ENCODE measurements at regions not wholly inside any gene's neighbourhood (a gene's known extent, or its start where the extent isn't known, plus 50 kb on each side); places are given as distances from the start of the nearest gene placed in this dataset.

- TF ChIP-seq, protein P1, sequence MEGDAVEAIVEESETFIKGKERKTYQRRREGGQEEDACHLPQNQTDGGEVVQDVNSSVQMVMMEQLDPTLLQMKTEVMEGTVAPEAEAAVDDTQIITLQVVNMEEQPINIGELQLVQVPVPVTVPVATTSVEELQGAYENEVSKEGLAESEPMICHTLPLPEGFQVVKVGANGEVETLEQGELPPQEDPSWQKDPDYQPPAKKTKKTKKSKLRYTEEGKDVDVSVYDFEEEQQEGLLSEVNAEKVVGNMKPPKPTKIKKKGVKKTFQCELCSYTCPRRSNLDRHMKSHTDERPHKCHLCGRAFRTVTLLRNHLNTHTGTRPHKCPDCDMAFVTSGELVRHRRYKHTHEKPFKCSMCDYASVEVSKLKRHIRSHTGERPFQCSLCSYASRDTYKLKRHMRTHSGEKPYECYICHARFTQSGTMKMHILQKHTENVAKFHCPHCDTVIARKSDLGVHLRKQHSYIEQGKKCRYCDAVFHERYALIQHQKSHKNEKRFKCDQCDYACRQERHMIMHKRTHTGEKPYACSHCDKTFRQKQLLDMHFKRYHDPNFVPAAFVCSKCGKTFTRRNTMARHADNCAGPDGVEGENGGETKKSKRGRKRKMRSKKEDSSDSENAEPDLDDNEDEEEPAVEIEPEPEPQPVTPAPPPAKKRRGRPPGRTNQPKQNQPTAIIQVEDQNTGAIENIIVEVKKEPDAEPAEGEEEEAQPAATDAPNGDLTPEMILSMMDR (IDR thresholded peaks at IDR 0.05; ENCODE audit: insufficient read depth, low read length, poor library complexity, severe bottlenecking) = no peak
Measured at GRCh38 chr1:56285554-56286402, 293.6 kb downstream of the PLPP3 start.

DNA sequence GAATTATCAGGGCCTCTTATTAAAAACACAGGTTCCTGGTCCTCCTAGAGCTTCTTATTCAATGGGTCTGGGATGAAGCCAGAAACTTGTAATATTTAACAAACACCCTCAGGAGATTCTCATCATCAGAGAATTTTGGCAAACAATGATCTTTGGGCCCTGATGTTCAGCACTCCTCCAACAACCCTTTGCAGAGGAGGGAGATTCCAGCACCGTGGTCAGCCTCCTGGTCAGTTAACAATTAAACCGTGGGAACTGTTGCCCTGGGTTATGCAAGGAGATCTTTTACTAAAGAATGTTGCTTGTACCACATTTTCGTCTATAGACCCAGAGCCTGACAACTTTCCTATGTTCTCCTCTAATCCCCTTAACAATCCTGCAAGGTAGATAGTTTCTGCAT is 294.4 kb downstream of the PLPP3 start:
- no peak for DNase-seq (ENCODE audit: extremely low read depth, insufficient read length)
- no peaks in the 10 kb centered on the region; the same call in 1 of the 2 replicates for H3K27me3 ChIP-seq (replicated peaks; ENCODE audit: control insufficient read depth, insufficient read depth, low read length)
- H3K36me3 ChIP-seq (ENCODE audit: control insufficient read depth, insufficient read depth, low read length) = no peaks in the 10 kb centered on the region
- TF ChIP-seq, protein P1 (IDR thresholded peaks at IDR 0.05; ENCODE audit: insufficient read depth, low read length, poor library complexity, severe bottlenecking) = no peak
- no peak overlapping the region for H3K4me3 ChIP-seq (replicated peaks; ENCODE audit: low read depth, low read length)

More at GRCh38 chr1:56285554-56286402, 293.6 kb downstream of the PLPP3 start:
- no peaks in the 10 kb centered on the region for H3K36me3 ChIP-seq (ENCODE audit: control insufficient read depth, insufficient read depth, low read length)
- H3K4me3 ChIP-seq (replicated peaks; ENCODE audit: low read depth, low read length) = no peak overlapping the region
- DNase-seq (ENCODE audit: extremely low read depth, insufficient read length) = no peak
- no peaks in the 10 kb centered on the region; the same call in 1 of the 2 replicates for H3K27me3 ChIP-seq (replicated peaks; ENCODE audit: control insufficient read depth, insufficient read depth, low read length)

DNA sequence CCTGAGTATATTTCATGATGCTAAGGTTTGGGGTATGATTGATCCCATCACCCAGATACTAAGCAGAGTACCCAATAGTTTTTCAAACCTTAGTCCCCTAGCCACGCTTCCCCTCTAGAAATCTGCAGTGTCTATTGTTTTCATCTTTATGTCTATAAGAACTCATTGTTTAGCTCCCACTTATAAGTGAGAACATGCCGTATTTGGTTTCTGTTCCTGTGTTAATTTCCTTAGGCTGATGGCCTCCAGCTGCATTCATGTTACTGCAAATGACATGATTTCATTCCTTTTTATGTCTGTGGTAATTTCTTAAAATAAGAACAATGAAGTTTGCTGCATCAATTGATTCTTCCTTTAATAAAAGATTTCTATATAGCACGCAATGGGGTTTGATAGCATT is 301.3 kb downstream of the PLPP3 start:
- no peak for DNase-seq (ENCODE audit: extremely low read depth, insufficient read length)
- H3K36me3 ChIP-seq (ENCODE audit: control insufficient read depth, insufficient read depth, low read length) = no peaks in the 10 kb centered on the region
- TF ChIP-seq, protein P1 (IDR thresholded peaks at IDR 0.05; ENCODE audit: insufficient read depth, low read length, poor library complexity, severe bottlenecking) = no peak
- no peaks in the 10 kb centered on the region for H3K27me3 ChIP-seq (replicated peaks; ENCODE audit: control insufficient read depth, insufficient read depth, low read length)
- no peak overlapping the region for H3K4me3 ChIP-seq (replicated peaks; ENCODE audit: low read depth, low read length)

DNA sequence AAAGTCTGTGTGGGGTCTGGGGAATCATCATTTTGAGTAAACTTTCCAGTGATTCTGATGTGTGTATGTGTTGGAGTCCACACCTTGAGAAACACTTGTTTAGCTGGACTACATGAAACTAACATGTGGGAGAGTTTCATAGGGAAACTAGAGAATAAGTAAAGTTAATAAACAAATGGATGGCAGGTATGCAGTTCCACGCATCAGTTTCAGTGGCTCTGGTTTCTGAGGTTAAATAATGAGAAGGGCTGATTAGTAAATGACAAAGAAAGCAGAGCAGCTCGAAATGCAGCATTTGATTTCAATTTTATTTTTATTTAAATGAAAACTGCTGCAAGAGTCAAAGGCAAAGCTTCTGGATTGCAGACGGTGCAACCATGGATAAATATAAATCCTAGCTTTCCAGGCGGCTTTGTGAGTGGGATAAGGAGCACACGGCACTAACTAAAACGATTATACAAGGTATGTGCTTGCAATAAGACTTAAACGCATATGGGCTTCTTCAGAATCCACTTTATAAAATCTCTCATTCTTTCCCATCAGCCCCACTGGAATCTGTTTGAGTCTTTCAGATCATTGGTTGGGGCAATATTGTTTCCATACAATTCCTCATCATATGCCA is 310.7 kb downstream of the PLPP3 start:
- Histone ChIP-seq H3K4me3 (replicated peaks; ENCODE audit: low read depth, low read length) (no peak overlapping the region), H3K27me3 (replicated peaks; ENCODE audit: control insufficient read depth, insufficient read depth, low read length) (no peaks in the 10 kb centered on the region), H3K36me3 (ENCODE audit: control insufficient read depth, insufficient read depth, low read length) (no peaks in the 10 kb centered on the region)
- no peak for DNase-seq (ENCODE audit: extremely low read depth, insufficient read length)
- TF ChIP-seq, protein P1 (IDR thresholded peaks at IDR 0.05; ENCODE audit: insufficient read depth, low read length, poor library complexity, severe bottlenecking) = no peak

GRCh38 chr1:56267611-56268010 is 311.8 kb downstream of the PLPP3 start:
- Histone ChIP-seq H3K4me3 (replicated peaks; ENCODE audit: low read depth, low read length) (no peak overlapping the region), H3K36me3 (ENCODE audit: control insufficient read depth, insufficient read depth, low read length) (no peaks in the 10 kb centered on the region), H3K27me3 (replicated peaks; ENCODE audit: control insufficient read depth, insufficient read depth, low read length) (no peaks in the 10 kb centered on the region)
- TF ChIP-seq, protein P1 (IDR thresholded peaks at IDR 0.05; ENCODE audit: insufficient read depth, low read length, poor library complexity, severe bottlenecking) = no peak
- DNase-seq (ENCODE audit: extremely low read depth, insufficient read length) = no peak

Data from GM06990 (cell line).